H1 (cell line): ENCODE measurements at regions not wholly inside any gene's neighbourhood (a gene's known extent, or its start where the extent isn't known, plus 50 kb on each side); places are given as distances from the start of the nearest gene placed in this dataset.

Experiments used
- CHD2 ChIP-seq: IDR thresholded peaks from 2 replicates; pipeline ENCODE4 v1.6.1; 2012; ENCODE audit warnings: low read length, improper control_type of control experiment
- CHD7 ChIP-seq: fragments of 300-600 bp; sonication (generic); IDR thresholded peaks from 2 replicates; pipeline ENCODE4 v1.7.1; 2012; ENCODE audit warnings: low read length, moderate library complexity, mild to moderate bottlenecking, inconsistent platforms; ENCODE audit not compliant: insufficient replicate concordance
- EGR1 ChIP-seq: IDR thresholded peaks from 2 replicates; pipeline ENCODE4 v1.6.1; 2011; ENCODE audit warnings: low read depth, low read length, borderline replicate concordance
- SRF ChIP-seq: IDR thresholded peaks from 2 replicates; pipeline ENCODE4 v1.6.1; 2011; ENCODE audit warnings: mild to moderate bottlenecking, low read depth, low read length, moderate library complexity

DNA sequence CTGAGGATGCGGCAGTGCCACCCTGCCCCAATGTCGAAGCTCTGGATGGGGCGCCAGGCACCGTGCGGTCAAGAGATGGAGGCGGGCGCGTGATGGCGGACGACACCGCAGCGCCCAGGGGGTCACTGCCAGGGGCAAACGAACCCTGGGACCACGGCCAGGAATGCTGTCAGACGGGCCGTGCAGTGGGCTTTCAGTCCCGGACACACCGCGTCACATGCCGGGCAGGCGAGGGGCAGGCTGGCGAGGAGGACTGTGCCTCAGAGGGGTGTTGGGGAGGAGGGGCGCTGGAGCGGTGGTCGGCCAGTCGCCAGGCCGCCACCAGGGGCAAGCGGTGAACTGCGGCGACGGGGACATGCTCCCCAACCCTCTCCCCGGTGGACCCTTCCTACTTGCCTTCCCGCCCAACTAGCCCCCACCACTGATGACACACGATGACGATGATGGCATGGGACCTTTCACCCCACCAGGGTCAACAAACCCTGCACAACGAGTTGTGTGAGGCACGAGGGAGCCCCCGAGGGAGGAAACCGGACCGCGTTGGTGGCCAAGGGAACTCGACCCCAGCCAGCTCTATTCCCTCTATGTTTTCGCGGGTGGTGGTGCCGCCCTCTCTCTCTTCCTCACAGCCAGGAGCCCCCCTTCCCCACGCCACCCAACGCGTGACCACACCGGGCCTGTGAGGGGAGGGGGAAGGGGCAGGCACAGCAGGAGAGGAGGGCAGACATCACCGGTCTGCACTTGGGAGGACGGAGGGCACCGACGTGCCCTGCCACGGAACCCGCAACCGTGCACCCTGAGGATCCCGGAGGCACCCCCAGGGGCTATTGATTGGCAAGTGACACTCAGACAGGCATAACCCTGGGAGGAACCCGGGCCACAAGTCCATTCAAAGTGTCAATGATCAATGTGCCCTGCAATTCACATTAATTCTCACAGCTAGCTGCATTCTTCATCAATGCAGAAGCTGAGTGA, 1960.9 kb upstream of the DEFB115 start (continued):
- no peak for TF ChIP-seq CHD7
- TF ChIP-seq CHD2, result no peak
- no peak for TF ChIP-seq EGR1
- no peak for TF ChIP-seq SRF
